ENCODE measurements at regions not wholly inside any gene's neighbourhood (a gene's known extent, or its start where the extent isn't known, plus 50 kb on each side); places are given as distances from the start of the nearest gene placed in this dataset.

DNA sequence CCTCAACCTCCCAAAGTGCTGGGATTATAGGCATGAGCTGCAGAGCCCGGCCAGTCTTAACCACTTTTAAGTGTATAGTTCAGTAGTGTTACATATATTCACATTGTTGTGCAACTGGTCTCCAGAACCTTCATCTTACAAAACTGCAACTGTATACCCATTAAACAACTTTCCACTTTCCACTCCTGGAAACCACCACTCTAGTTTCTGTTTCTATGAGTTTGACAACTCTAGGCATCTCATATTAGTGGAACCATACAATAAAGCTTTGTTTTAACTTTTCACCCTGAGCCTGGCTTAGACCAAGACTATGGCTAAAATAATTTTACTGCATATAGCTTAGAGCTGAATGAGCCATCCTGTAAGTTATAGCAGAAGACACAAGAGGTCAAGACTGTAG is 108.0 kb upstream of the GOT2 start:
- TF ChIP-seq, protein P1, sequence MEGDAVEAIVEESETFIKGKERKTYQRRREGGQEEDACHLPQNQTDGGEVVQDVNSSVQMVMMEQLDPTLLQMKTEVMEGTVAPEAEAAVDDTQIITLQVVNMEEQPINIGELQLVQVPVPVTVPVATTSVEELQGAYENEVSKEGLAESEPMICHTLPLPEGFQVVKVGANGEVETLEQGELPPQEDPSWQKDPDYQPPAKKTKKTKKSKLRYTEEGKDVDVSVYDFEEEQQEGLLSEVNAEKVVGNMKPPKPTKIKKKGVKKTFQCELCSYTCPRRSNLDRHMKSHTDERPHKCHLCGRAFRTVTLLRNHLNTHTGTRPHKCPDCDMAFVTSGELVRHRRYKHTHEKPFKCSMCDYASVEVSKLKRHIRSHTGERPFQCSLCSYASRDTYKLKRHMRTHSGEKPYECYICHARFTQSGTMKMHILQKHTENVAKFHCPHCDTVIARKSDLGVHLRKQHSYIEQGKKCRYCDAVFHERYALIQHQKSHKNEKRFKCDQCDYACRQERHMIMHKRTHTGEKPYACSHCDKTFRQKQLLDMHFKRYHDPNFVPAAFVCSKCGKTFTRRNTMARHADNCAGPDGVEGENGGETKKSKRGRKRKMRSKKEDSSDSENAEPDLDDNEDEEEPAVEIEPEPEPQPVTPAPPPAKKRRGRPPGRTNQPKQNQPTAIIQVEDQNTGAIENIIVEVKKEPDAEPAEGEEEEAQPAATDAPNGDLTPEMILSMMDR (IDR thresholded peaks at IDR 0.05), result no peak
- no peak for TF ChIP-seq POLR2A (IDR thresholded peaks at IDR 0.05)

Data from lower leg skin (tissue), 3 donors.